ACC112 (cell line): ENCODE measurements at regions not wholly inside any gene's neighbourhood (a gene's known extent, or its start where the extent isn't known, plus 50 kb on each side); places are given as distances from the start of the nearest gene placed in this dataset.
"Not testable (repeated sequence)": the region's sequence is repeated elsewhere in the genome, so short reads cannot be mapped to it uniquely, and the experiment has no call there.

Experiments used
- H2AFZ ChIP-seq: fragments of 200-600 bp; sonication (generic); one replicate; pipeline ENCODE4 v1.6.0; 2017; ENCODE audit warnings: antibody characterized with exemption, low read length; ENCODE audit not compliant: unreplicated experiment
- H3K27ac ChIP-seq: fragments of 200-600 bp; sonication (generic); 2 replicates; pipeline ENCODE4 v1.5.1; 2014; ENCODE audit warnings: low read depth, mild to moderate bottlenecking, antibody characterized with exemption, low read length, moderate library complexity
- H3K27me3 ChIP-seq: fragments of 200-600 bp; sonication (generic); 2 replicates; pipeline ENCODE4 v1.6.1; 2014; ENCODE audit warnings: mild to moderate bottlenecking, antibody characterized with exemption, low read length, moderate library complexity, mixed read lengths; ENCODE audit not compliant: insufficient read depth
- H3K36me3 ChIP-seq: fragments of 200-600 bp; sonication (generic); 2 replicates; pipeline ENCODE4 v1.6.1; 2016; ENCODE audit warnings: mild to moderate bottlenecking, antibody characterized with exemption, low read length, moderate library complexity, mixed read lengths; ENCODE audit not compliant: insufficient read depth
- H3K4me1 ChIP-seq: fragments of 200-600 bp; sonication (generic); one replicate; pipeline ENCODE4 v1.6.1; 2016; ENCODE audit warnings: low read length, mixed read lengths; ENCODE audit not compliant: insufficient read depth, unreplicated experiment, control insufficient read depth
- H3K4me3 ChIP-seq: fragments of 200-600 bp; sonication (generic); 2 replicates; pipeline ENCODE4 v1.5.1; 2014; ENCODE audit warnings: mild to moderate bottlenecking, low read depth, low read length
- H3K79me2 ChIP-seq: fragments of 200-600 bp; sonication (generic); one replicate; pipeline ENCODE4 v1.6.0; 2016; ENCODE audit warnings: low read length; ENCODE audit not compliant: control insufficient read depth, unreplicated experiment, insufficient read depth

- H3K27ac ChIP-seq, H3K4me3 ChIP-seq, H3K36me3 ChIP-seq, H2AFZ ChIP-seq, H3K27me3 ChIP-seq, H3K4me1 ChIP-seq, H3K79me2 ChIP-seq: not testable (repeated sequence)
Measured at GRCh38 chr3:156048483-156048882, 71.9 kb upstream of the KCNAB1 start.

- Histone ChIP-seq H3K79me2 (no peaks in the 10 kb centered on the region), H3K4me3 (no peak overlapping the region), H2AFZ (no peak overlapping the region), H3K36me3 (no peaks in the 10 kb centered on the region), H3K27me3 (0 out of 2 replicates have a peak, but pooled peaks cover 6% of the 10 kb centered on the region), H3K4me1 (no peaks in the 10 kb centered on the region), H3K27ac (no peak overlapping the region)
Measured at GRCh38 chr3:156050918-156051317, 69.5 kb upstream of the KCNAB1 start.

DNA sequence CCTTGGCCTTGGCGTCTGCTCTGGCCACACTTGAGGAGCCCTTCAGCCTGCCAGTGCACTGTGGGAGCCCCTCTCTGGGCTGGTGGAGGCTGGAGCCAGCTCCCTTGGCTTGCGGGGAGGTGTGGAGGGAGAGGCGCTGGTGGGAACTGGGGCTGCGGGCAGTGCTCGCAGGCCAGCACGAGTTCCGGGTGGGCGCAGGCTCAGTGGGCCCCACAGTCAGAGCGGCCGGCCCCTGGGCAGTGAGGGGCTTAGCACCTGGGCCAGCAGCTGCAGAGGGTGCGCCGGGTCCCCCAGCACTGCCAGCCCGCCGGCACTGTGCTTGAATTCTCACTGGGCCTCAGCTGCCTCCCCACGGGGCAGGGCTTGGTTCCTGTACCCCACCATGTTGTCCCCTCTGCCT, 68.7 kb upstream of the KCNAB1 start:
- Histone ChIP-seq H3K36me3 (no peaks in the 10 kb centered on the region), H3K27me3 (0 out of 2 replicates have a peak, but pooled peaks cover 6% of the 10 kb centered on the region), H3K79me2 (no peaks in the 10 kb centered on the region), H3K4me3 (no peak overlapping the region), H3K4me1 (no peaks in the 10 kb centered on the region), H3K27ac (no peak overlapping the region), H2AFZ (no peak overlapping the region)

DNA sequence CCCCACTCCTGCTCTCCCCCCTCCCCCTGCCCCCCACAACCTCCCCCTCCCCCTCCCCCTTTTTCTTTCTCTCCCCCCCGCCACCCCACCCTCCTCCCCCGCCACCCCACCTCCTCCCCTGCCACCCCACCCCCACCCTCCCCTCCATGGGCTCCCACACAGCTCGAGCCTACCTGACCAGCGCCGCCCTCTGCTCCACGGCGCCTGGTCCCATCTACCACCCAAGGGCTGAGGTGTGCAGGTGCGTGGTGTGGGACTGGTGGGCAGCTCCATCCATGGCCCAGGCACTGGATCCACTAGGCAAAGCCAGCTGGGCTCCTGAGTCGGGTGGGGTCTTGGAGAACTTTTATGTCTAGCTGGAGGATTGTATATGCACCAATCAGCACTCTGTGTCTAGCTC, 68.3 kb upstream of the KCNAB1 start:
- H3K79me2 ChIP-seq, result no peaks in the 10 kb centered on the region
- H3K27me3 ChIP-seq, result 0 out of 2 replicates have a peak, but pooled peaks cover 6% of the 10 kb centered on the region
- H3K4me1 ChIP-seq, result no peaks in the 10 kb centered on the region
- H3K27ac ChIP-seq, result no peak overlapping the region
- no peak overlapping the region for H2AFZ ChIP-seq
- H3K4me3 ChIP-seq, result no peak overlapping the region
- no peaks in the 10 kb centered on the region for H3K36me3 ChIP-seq

- no peaks in the 10 kb centered on the region for H3K4me1 ChIP-seq
- H2AFZ ChIP-seq, result no peak overlapping the region
- H3K4me3 ChIP-seq, result no peak overlapping the region
Measured at GRCh38 chr3:156059950-156060501, 60.4 kb upstream of the KCNAB1 start.

DNA sequence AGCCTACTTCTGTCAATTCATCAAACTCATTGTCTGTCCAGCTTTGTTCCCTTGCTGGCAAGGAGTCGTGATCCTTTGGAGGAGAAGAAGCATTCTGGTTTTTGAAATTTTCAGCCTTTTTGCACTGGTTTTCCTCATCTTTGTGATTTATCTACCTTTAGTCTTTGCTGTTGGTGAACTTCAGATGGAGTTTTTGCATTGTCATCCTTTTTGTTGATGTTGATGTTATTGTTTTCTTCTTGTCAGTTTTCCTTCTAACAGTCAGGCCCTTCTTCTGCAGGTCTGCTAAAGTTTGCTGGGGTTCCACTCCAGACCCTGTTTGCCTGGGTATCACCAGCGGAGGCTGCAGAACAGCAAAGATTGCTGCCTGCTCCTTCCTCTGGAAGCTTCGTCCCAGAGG, 52.2 kb upstream of the KCNAB1 start:
- H3K27me3 ChIP-seq, result peaks cover 14% of the 10 kb centered on the region; the same call in 1 of the 2 replicates
- not testable (repeated sequence) for H3K4me3 ChIP-seq, H3K79me2 ChIP-seq, H2AFZ ChIP-seq, H3K36me3 ChIP-seq, H3K4me1 ChIP-seq, H3K27ac ChIP-seq

More at GRCh38 chr3:156059950-156060501, 60.4 kb upstream of the KCNAB1 start:
- H3K36me3 ChIP-seq, result no peaks in the 10 kb centered on the region
- peaks cover 10% of the 10 kb centered on the region; the same call in 1 of the 2 replicates for H3K27me3 ChIP-seq
- H3K27ac ChIP-seq, result no peak overlapping the region
- no peaks in the 10 kb centered on the region for H3K79me2 ChIP-seq

GRCh38 chr3:156070028-156070427, 50.4 kb upstream of the KCNAB1 start:
- Histone ChIP-seq H3K36me3 (no peaks in the 10 kb centered on the region), H3K79me2 (no peaks in the 10 kb centered on the region), H3K27me3 (peaks cover 15% of the 10 kb centered on the region; the same call in 1 of the 2 replicates), H3K27ac (no peak overlapping the region), H3K4me1 (no peaks in the 10 kb centered on the region), H2AFZ (no peak overlapping the region), H3K4me3 (no peak overlapping the region)
